OCI-LY7 (cell line): ENCODE measurements at regions not wholly inside any gene's neighbourhood (a gene's known extent, or its start where the extent isn't known, plus 50 kb on each side); places are given as distances from the start of the nearest gene placed in this dataset.

Experiments
- BruUV-seq: library from RNA; stranded (reverse); fragments of 400-500 nt; replicated peaks from 2 replicates; lab custom pipeline; 2021; lab: Mats Ljungman, UMichigan
- CTCF ChIA-PET: fragments of 300-600 bp; sonication (Branson Sonifier 250); formaldehyde crosslinking; loops from one replicate; lab custom pipeline; 2022; ENCODE audit warnings: antibody characterized with exemption; ENCODE audit not compliant: unreplicated experiment; lab: Charles Lee
- POLR2A ChIA-PET: fragments of 300-600 bp; sonication (Branson Sonifier 250); formaldehyde crosslinking; loops from one replicate; lab custom pipeline; 2022; ENCODE audit warnings: antibody characterized with exemption; lab: Charles Lee
- DNase-seq: peaks from one replicate; pipeline ENCODE4 v3.0.0-alpha.2; 2015; ENCODE audit warnings: low spot score
- H2AFZ ChIP-seq: fragments of 200-600 bp; sonication (generic), shearing (Covaris generic); 2 replicates; pipeline ENCODE4 v1.6.1; 2014; ENCODE audit warnings: mild to moderate bottlenecking, antibody characterized with exemption, low read length, moderate library complexity
- H3K27ac ChIP-seq: fragments of 200-600 bp; sonication (generic); 2 replicates; pipeline ENCODE4 v1.5.1; 2014; ENCODE audit warnings: mixed run types, low read depth, mild to moderate bottlenecking, moderate library complexity, low read length, inconsistent platforms; ENCODE audit not compliant: poor library complexity, severe bottlenecking
- H3K36me3 ChIP-seq: fragments of 200-600 bp; sonication (generic); 2 replicates; pipeline ENCODE4 v1.6.1; 2014; ENCODE audit warnings: mild to moderate bottlenecking, antibody characterized with exemption, low read length, moderate library complexity, mixed read lengths; ENCODE audit not compliant: insufficient read depth
- H3K4me1 ChIP-seq: fragments of 200-600 bp; sonication (generic); 2 replicates; pipeline ENCODE4 v1.5.1; 2014; ENCODE audit warnings: mild to moderate bottlenecking, low read length; ENCODE audit not compliant: insufficient read depth, poor library complexity, severe bottlenecking
- H3K4me2 ChIP-seq: fragments of 200-600 bp; sonication (generic); 2 replicates; pipeline ENCODE4 v1.6.1; 2014; ENCODE audit warnings: mild to moderate bottlenecking, low read length
- H3K4me3 ChIP-seq: fragments of 200-600 bp; sonication (generic); 2 replicates; pipeline ENCODE4 v1.5.1; 2014; ENCODE audit warnings: mild to moderate bottlenecking, low read depth, low read length; ENCODE audit not compliant: poor library complexity, severe bottlenecking
- H3K79me2 ChIP-seq: fragments of 200-600 bp; sonication (generic); 2 replicates; pipeline ENCODE4 v1.6.1; 2016; ENCODE audit warnings: low read depth, mild to moderate bottlenecking, low read length, moderate library complexity, mixed read lengths; ENCODE audit not compliant: insufficient read depth
- H3K9me2 ChIP-seq: fragments of 200-600 bp; sonication (generic); 2 replicates; pipeline ENCODE4 v1.6.1; 2016; ENCODE audit warnings: mild to moderate bottlenecking, low read length, mixed read lengths; ENCODE audit not compliant: insufficient read depth
- H3K9me3 ChIP-seq: fragments of 200-600 bp; sonication (generic); 2 replicates; pipeline ENCODE4 v1.6.1; 2014; ENCODE audit warnings: mild to moderate bottlenecking, mixed run types, low read length, mixed read lengths
- H4K20me1 ChIP-seq: fragments of 200-600 bp; sonication (generic); 2 replicates; pipeline ENCODE4 v1.6.1; 2014; ENCODE audit warnings: mild to moderate bottlenecking, antibody characterized with exemption, low read length, moderate library complexity, mixed read lengths; ENCODE audit not compliant: insufficient read depth
- EZH2phosphoT487 ChIP-seq: fragments of 200-600 bp; sonication (generic); IDR thresholded peaks from 2 replicates; pipeline ENCODE4 v1.6.1; 2018; ENCODE audit warnings: low read depth, borderline replicate concordance, mild to moderate bottlenecking, mixed run types, antibody characterized with exemption, low read length, moderate library complexity, mixed read lengths
- intact Hi-C: fragments of 100-400 bp; cut with micrococcal nuclease; formaldehyde crosslinking; loops from one replicate; pipeline ENCODE4 v1.10.0; 2022; ENCODE audit not compliant: unreplicated experiment
- TF ChIP-seq, protein P1 (sequence below): fragments of 200-600 bp; sonication (generic); conservative IDR thresholded peaks from 2 replicates; pipeline ENCODE4 v1.5.1; 2014; ENCODE audit warnings: mild to moderate bottlenecking, antibody characterized with exemption, low read length, moderate library complexity, mixed read lengths

DNA sequence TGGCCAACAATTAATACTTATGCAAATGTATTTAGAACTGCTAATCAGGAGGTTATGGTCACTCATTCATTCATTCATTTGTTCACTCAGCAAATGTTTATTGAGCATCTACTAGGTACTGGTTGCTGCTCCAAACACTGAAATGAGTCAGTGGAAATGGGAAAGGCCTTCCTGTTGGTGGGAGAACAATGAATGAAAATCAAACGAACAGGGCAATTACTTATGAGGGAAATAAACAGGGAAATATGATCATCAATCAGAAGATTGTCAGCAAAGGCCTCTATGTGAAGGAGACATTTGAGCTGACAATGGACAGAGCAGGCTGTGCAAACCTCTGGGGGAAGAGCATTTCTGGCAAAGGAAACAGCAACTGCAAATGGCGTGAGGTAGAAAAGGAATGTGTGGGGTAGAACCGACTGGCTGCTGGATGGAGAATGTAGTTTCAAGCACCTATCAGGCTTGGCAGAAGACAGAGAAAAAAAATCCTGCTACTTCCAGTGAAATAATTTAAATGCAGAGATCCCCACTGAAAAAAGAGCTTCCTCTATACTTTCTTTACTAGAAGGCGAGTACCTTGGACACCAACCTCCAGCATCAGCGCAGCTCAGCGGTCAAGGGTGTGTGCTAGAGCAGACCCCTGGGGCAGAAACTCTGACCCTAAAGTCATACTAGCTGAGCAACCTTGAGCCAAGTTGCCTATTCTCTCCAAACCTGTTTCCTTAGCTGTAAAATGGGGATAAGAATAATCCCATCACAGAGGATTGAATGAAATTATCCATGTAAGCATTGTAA, 108.8 kb upstream of the EEPD1 start:
- TF ChIP-seq, protein P1, sequence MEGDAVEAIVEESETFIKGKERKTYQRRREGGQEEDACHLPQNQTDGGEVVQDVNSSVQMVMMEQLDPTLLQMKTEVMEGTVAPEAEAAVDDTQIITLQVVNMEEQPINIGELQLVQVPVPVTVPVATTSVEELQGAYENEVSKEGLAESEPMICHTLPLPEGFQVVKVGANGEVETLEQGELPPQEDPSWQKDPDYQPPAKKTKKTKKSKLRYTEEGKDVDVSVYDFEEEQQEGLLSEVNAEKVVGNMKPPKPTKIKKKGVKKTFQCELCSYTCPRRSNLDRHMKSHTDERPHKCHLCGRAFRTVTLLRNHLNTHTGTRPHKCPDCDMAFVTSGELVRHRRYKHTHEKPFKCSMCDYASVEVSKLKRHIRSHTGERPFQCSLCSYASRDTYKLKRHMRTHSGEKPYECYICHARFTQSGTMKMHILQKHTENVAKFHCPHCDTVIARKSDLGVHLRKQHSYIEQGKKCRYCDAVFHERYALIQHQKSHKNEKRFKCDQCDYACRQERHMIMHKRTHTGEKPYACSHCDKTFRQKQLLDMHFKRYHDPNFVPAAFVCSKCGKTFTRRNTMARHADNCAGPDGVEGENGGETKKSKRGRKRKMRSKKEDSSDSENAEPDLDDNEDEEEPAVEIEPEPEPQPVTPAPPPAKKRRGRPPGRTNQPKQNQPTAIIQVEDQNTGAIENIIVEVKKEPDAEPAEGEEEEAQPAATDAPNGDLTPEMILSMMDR, result no peak
- TF ChIP-seq EZH2phosphoT487, result no peak
- ChIA-PET CTCF (no interaction called here), POLR2A (interaction anchor here (0.7 to 1.2 kb wide), 2 partner anchors 9 to 262 kb away, joined by 3 to 4 read pairs; no protein-coding TSS in a partner anchor)
- Histone ChIP-seq H4K20me1 (no peaks in the 10 kb centered on the region), H3K36me3 (no peaks in the 10 kb centered on the region), H3K4me2 (no peak overlapping the region), H3K4me1 (no peaks in the 10 kb centered on the region), H3K79me2 (no peaks in the 10 kb centered on the region), H2AFZ (no peak overlapping the region), H3K9me3 (no peaks in the 10 kb centered on the region), H3K9me2 (no peaks in the 10 kb centered on the region), H3K4me3 (no peak overlapping the region), H3K27ac (no peak overlapping the region)
- no peak for DNase-seq
- intact Hi-C loops, result no loop called here
- no TSS peak for BruUV-seq

DNA sequence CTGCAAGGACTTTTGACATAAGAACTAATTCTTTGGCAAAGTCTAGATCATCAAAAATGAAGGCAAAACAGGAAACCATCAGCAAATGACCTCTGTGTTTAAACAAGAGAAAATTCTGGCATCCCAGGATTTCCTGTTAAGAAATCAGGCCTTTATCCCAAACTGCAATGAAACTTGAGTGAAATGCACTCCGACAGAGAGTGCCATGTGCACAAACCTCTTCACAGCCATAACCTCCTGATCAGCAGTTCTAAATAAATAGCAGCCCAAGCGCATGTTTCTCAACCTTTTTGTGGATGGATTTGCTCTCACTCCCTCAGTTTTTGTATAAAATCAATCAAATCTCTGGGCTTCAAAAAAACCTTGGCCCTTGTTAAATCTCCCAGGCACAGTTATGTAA, 107.7 kb upstream of the EEPD1 start:
- POLR2A ChIA-PET, result interaction anchor here (0.7 kb wide), 1 partner anchor 261 kb away, joined by 4 read pairs; no protein-coding TSS in a partner anchor
- no peak overlapping the region for H3K4me2 ChIP-seq

More for the DNA sequence above, 107.7 kb upstream of the EEPD1 start:
- Histone ChIP-seq H2AFZ (no peak overlapping the region), H3K4me3 (no peak overlapping the region), H3K27ac (no peak overlapping the region), H4K20me1 (no peaks in the 10 kb centered on the region), H3K36me3 (no peaks in the 10 kb centered on the region), H3K79me2 (no peaks in the 10 kb centered on the region), H3K4me1 (no peaks in the 10 kb centered on the region), H3K9me3 (no peaks in the 10 kb centered on the region), H3K9me2 (no peaks in the 10 kb centered on the region)
- CTCF ChIA-PET, result no interaction called here
- TF ChIP-seq EZH2phosphoT487, result no peak
- TF ChIP-seq, protein P1, result no peak
- no TSS peak for BruUV-seq
- DNase-seq, result no peak
- intact Hi-C loops, result no loop called here
